ENCODE measurements at regions not wholly inside any gene's neighbourhood (a gene's known extent, or its start where the extent isn't known, plus 50 kb on each side); places are given as distances from the start of the nearest gene placed in this dataset.

DNA sequence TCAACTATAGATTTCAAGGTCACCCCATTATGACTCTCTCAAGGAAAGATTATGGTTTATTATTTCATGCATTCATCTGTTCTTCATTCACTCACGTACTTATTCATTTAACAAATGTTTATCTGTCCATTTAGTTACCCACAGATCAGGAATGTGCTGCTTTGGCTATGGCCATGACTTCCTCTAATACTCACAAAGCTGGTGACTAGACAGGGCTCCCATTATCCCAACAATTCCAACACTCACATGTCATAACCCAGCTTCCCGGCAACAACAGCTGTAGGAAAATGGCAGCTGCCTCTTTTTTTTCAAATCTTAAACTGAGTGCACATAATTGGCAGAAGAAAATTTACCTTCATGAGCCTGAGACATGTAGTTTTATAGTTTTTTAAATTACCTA is 190.8 kb upstream of the CCDC196 start:
- TF ChIP-seq, protein P1, sequence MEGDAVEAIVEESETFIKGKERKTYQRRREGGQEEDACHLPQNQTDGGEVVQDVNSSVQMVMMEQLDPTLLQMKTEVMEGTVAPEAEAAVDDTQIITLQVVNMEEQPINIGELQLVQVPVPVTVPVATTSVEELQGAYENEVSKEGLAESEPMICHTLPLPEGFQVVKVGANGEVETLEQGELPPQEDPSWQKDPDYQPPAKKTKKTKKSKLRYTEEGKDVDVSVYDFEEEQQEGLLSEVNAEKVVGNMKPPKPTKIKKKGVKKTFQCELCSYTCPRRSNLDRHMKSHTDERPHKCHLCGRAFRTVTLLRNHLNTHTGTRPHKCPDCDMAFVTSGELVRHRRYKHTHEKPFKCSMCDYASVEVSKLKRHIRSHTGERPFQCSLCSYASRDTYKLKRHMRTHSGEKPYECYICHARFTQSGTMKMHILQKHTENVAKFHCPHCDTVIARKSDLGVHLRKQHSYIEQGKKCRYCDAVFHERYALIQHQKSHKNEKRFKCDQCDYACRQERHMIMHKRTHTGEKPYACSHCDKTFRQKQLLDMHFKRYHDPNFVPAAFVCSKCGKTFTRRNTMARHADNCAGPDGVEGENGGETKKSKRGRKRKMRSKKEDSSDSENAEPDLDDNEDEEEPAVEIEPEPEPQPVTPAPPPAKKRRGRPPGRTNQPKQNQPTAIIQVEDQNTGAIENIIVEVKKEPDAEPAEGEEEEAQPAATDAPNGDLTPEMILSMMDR (IDR thresholded peaks at IDR 0.05): no peak
- no peak for TF ChIP-seq POLR2A (IDR thresholded peaks at IDR 0.05)
